ENCODE measurements at regions not wholly inside any gene's neighbourhood (a gene's known extent, or its start where the extent isn't known, plus 50 kb on each side); places are given as distances from the start of the nearest gene placed in this dataset.

GRCh38 chr4:183797445-183798300 lies 107.4 kb upstream of the STOX2 start:
- no peak for TF ChIP-seq HSF4 (CRISPR knock-in tag; IDR thresholded peaks at IDR 0.05; ENCODE audit: borderline replicate concordance)
- TF ChIP-seq HNRNPH1 (optimal IDR thresholded peaks at IDR 0.05; ENCODE audit: low read depth, low read length), result no peak
- no peak for TF ChIP-seq XRCC4 (IDR thresholded peaks at IDR 0.05; ENCODE audit: extremely low read depth, insufficient read depth, insufficient read length)
- no peak for TF ChIP-seq ZNF583 (CRISPR knock-in tag; IDR thresholded peaks at IDR 0.05)
- no peak for TF ChIP-seq TFAM (CRISPR knock-in tag; conservative IDR thresholded peaks at IDR 0.05)
- no peak for TF ChIP-seq CBX3 (IDR thresholded peaks at IDR 0.05; ENCODE audit: borderline replicate concordance in 1 of 2, low read length in 2 of 2)
- no peak for TF ChIP-seq TAF9B (IDR thresholded peaks at IDR 0.05; ENCODE audit: partially characterized antibody)
- TF ChIP-seq HNRNPUL1 (IDR thresholded peaks at IDR 0.05; ENCODE audit: low read length), result no peak
- no peak for TF ChIP-seq ZNF232 (CRISPR knock-in tag; IDR thresholded peaks at IDR 0.05)
- no peak for TF ChIP-seq SP1 (CRISPR knock-in tag; IDR thresholded peaks at IDR 0.05)
- intact Hi-C loops (cut with micrococcal nuclease), result no loop called here
- FAIRE-seq (no peak), ATAC-seq (no peak), DNase-seq (ENCODE audit: extremely low read depth in 1 of 4, low spot score in 3 of 4) (no peak)
- H3K9ac ChIP-seq (ENCODE audit: insufficient read depth in 1 of 2, low read depth in 2 of 2, low read length in 2 of 2), result no peak overlapping the region
- ChIA-PET CTCF (ENCODE audit: low intra/inter-chr PET ratio) (no interaction called here), POLR2A (no interaction called here)
- peaks cover 10 to 26% of the 10 kb centered on the region in 2 experiments; a peak in 4 of 5 replicates for H3K27me3 ChIP-seq (ENCODE audit: control insufficient read depth in 2 of 2, insufficient read depth in 2 of 2, low read length in 2 of 2)
- in situ Hi-C loops (cut with MboI), result no loop called here
- H4K20me1 ChIP-seq (replicated peaks; ENCODE audit: control insufficient read depth, insufficient read depth, low read length), result no peaks in the 10 kb centered on the region
- no peak overlapping the region for H3K27ac ChIP-seq (ENCODE audit: extremely low read depth, low read depth, low read length)
- no peak overlapping the region for H3K4me3 ChIP-seq
- H3K4me2 ChIP-seq (ENCODE audit: insufficient read depth, low read length), result no peak overlapping the region
- BruUV-seq (replicated peaks), result no TSS peak
- no peaks in the 10 kb centered on the region for H3K36me3 ChIP-seq (ENCODE audit: control insufficient read depth, insufficient read depth, low read length)
- WGBS (ENCODE audit: insufficient coverage, low coverage, missing lambda C conversion rate), result 48% methylated on average over 28 of the region's 105 CpGs
- H3K9me3 ChIP-seq (replicated peaks; ENCODE audit: control insufficient read depth, insufficient read depth, low read depth, low read length), result no peaks in the 10 kb centered on the region
- no peaks in the 10 kb centered on the region for H3K9me1 ChIP-seq (ENCODE audit: control insufficient read depth, insufficient read depth, low read length)
- no peak overlapping the region for H2AFZ ChIP-seq (ENCODE audit: low read depth, low read length)
- H3K4me1 ChIP-seq (replicated peaks in 1 of 2; ENCODE audit: control insufficient read depth in 2 of 2, insufficient read depth in 2 of 2, low read length in 2 of 2), result peaks cover 0 to 11% of the 10 kb centered on the region in 2 experiments; a peak in 2 of 5 replicates
- H3K79me2 ChIP-seq (ENCODE audit: control insufficient read depth, insufficient read depth, low read length), result no peaks in the 10 kb centered on the region
